ENCODE measurements at regions not wholly inside any gene's neighbourhood (a gene's known extent, or its start where the extent isn't known, plus 50 kb on each side); places are given as distances from the start of the nearest gene placed in this dataset.
"Not testable (repeated sequence)": the region's sequence is repeated elsewhere in the genome, so short reads cannot be mapped to it uniquely, and the experiment has no call there.

GRCh38 chr13:87255394-87255793, 415.8 kb upstream of the SLITRK5 start:
- no peak for DNase-seq

GRCh38 chr13:87259479-87260083, 411.6 kb upstream of the SLITRK5 start:
- no peak for DNase-seq

GRCh38 chr13:87274209-87274819, 396.9 kb upstream of the SLITRK5 start:
- peak; percentile 39 for DNase-seq

- DNase-seq: no peak
These were observed 391.0 kb upstream of the SLITRK5 start for GRCh38 chr13:87280139-87280538.

- DNase-seq: no peak
These were observed 383.4 kb upstream of the SLITRK5 start for GRCh38 chr13:87287721-87288120.

DNA sequence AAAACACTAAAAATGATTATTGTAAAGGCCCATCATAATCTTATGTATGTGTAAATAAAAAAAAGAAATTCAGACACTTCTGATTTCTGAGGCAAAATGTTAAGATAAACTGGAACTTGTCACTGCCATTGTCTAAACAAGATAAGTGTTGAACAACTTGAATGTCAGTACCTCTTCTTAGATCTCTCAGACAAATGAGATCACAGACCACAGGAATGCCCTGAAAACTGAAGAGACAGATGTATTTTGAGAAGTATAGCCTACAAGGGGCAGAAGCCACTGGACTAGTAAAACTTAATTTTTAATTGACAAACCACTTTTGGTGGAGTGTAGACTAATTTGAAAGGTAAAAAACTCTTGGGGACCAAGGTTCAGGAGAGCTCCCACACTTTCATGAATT, 375.5 kb upstream of the SLITRK5 start:
- no peak for DNase-seq

- no peak for DNase-seq
These were observed 369.1 kb upstream of the SLITRK5 start for GRCh38 chr13:87302034-87302433.

GRCh38 chr13:87302931-87303330, 368.2 kb upstream of the SLITRK5 start:
- DNase-seq: no peak

- DNase-seq: no peak
These were observed 360.0 kb upstream of the SLITRK5 start for GRCh38 chr13:87311165-87311564.

GRCh38 chr13:87314822-87315221, 356.3 kb upstream of the SLITRK5 start:
- no peak for DNase-seq

DNA sequence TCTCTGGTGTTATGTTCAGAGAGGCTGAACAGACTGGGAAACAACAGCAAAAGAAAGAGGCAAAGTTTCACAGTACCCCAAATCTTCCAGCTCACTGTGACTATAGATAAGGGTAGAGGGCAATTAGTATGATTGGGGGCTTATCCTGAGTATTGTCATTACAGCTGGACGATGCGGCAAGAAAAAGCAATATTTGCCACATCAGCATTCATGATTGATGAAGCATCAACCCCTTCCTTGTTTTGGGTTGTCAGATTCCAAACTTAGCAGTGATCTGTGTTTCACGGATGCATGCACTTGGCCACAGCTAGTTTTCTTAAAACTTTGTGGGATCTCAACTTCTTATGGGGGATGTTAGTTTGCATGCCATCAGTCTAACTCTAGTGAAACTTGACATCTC, 348.8 kb upstream of the SLITRK5 start:
- no peak for DNase-seq

- no peak for DNase-seq
These were observed 346.6 kb upstream of the SLITRK5 start for GRCh38 chr13:87324558-87324957.

GRCh38 chr13:87331178-87331577, 340.0 kb upstream of the SLITRK5 start:
- no peak for DNase-seq

DNA sequence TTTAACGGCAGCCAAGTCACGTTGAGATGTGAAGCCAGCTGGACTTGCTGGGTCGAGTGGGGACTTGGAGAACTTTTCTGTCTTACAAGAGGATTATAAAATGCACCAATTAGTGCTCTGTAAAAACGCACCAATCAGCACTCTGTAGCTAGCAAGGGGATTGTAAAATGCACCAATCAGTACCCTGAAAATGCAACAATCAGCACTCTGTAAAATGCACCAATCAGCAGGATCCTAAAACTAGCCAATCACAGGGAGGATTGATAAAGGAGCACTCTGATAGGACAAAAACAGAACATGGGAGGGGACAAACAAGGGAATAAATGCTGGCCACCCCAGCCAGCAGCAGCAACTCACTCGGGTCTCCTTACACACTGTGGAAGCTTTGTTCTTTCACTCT, 337.6 kb upstream of the SLITRK5 start:
- no peak for DNase-seq

DNA sequence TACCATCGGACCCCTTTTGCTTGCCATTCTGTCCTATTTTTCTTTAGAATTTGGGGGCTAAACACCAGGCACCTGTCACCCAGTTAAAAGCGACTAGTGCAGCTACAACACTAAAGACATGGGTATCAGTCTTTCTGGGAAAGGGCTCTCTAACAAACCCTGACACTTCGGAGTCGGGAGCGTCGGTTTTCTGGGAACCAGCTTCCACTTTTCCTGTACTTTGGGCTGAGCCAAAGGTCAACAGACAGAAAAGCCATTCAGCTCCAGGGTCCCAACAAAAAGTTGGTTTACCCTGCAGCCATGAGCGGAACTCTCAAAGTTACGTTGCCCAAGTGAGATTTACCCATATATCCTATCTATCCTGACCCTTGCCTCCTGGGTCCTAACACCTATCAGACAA, 337.0 kb upstream of the SLITRK5 start:
- no peak for DNase-seq

- not testable (repeated sequence) for DNase-seq
These were observed 334.8 kb upstream of the SLITRK5 start for GRCh38 chr13:87336346-87336889.

DNA sequence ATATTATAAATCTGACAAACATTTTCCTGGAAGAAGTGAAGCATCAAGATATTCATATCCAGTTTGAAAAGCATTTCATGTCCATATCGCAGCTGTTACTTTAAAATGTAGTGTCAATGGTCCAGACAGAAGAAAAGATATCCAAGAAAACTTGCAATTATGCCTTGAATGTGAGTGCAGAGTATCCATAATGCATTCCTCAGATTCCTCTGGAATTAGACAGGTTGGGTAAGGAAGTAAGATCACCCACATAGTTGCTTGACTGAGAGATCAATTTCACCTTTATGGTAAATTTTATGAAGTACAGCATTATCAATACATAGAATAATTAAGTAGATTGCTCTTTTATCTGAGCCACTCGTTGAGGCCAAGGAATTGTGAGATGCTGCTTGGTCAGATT, 327.0 kb upstream of the SLITRK5 start:
- DNase-seq: no peak

DNA sequence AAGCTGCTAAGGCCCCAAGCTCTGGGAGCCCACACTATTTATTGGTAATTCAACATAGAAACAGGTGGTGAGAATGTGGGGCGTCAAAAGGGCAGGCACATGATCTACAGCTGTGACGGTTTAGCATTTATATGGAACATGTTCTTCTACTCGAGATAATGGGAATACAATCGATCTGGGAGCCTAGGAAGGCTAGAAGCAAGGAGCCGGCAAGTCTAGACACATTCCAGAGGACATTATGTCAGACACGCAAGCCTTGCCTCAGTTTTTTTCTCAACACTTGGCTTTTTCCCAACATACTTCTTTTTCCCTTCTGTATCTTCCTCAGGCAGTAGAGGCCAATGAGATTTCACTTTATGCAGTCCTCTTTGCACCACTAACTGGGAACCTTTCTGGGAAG, 315.7 kb upstream of the SLITRK5 start:
- no peak for DNase-seq

DNA sequence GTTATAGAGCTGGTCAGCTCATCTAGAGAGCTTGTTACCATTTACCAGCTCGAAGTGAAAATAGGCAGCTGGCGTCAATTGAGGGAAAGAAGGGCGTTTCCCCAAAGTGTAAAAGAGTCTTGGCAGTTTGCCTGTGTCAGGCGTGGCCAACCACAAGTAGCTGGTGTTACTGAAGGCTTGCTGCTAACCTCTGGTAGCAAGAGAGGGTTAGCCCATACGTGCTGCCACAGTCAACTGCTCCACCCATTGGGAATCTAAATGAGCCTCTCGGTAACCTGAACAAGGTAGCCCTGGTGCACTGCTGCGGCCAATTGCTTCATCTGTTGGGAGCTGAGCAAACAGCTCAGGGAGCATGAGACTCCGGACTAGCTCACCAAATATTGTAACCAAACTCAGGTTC, 314.9 kb upstream of the SLITRK5 start:
- DNase-seq: no peak

DNA sequence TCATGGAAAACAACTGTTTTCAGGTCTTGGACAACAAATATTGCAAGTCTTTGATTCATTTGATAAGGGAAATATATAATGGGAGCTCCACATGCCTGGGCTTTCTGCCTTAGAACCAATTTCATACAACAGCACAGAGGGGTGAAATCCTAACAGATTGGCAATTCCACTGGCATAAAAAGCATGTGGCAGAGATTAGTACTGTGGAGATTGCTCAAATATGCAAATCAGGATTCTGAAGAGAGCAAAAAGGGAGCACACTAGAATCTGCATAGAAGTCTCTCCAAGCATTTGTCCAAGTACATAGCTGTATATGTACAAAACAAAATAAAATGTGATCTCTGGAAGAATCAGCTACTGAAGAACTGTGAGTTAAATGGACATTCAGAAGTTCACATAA, 312.9 kb upstream of the SLITRK5 start:
- no peak for DNase-seq

DNA sequence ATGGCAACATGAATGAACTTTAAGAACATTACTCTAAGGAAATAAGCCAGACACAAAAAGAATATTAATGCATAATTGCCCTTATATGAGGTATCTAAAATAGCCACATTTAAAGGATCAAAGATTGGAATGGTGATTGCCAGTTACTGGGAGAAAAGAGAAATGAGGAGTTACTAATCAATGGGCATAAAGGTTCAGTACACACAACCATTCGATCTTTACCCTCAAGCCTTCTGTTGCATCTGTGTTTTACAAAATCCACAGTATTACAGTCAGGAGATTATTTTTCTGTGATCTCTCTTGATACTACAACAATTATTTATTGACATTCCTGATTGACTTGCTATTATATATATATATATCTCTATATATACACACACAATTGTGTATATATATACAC, 310.0 kb upstream of the SLITRK5 start:
- no peak for DNase-seq

- no peak for DNase-seq
These were observed 302.5 kb upstream of the SLITRK5 start for GRCh38 chr13:87368639-87369038.

- no peak for DNase-seq
These were observed 295.1 kb upstream of the SLITRK5 start for GRCh38 chr13:87376081-87376480.

DNA sequence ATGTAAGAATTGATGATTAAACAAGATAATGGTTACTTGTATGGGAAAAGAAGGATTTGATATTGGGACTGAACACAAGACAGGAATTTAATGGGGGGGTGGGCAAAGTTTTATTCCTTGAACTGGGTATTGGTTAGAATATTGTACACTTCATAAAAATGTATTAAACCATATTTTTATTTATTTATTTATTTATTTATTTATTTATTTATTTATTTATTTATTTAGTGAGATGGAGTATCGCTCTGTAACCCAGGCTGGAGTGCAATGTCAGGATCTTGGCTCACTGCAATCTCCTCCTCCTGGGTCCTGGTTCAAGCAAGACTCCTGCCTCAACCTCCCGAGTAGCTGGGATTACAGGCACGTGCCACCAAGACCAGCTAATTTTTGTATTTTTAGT, 287.1 kb upstream of the SLITRK5 start:
- no peak for DNase-seq

- no peak for DNase-seq
These were observed 277.8 kb upstream of the SLITRK5 start for GRCh38 chr13:87393358-87393757.
